ENCODE measurements at regions not wholly inside any gene's neighbourhood (a gene's known extent, or its start where the extent isn't known, plus 50 kb on each side); places are given as distances from the start of the nearest gene placed in this dataset.

- no peaks in the 10 kb centered on the region for H3K23me2 ChIP-seq (ENCODE audit: insufficient read length, low read depth, low read length, poor library complexity, severe bottlenecking)
- no peak overlapping the region for H3K18ac ChIP-seq (ENCODE audit: insufficient read length, low read depth, low read length)
- DNase-seq: no peak
- H2BK5ac ChIP-seq (ENCODE audit: insufficient read length, low read length): no peak overlapping the region
- no peaks in the 10 kb centered on the region for H3K36me3 Mint-ChIP-seq (ENCODE audit: insufficient read depth in 1 of 3, low read depth in 3 of 3)
- no peak overlapping the region for H2BK12ac ChIP-seq (ENCODE audit: insufficient read length, low read depth, low read length)
- no peak overlapping the region for H2BK120ac ChIP-seq (ENCODE audit: low read depth, low read length, poor library complexity, severe bottlenecking)
- H3K79me2 ChIP-seq (ENCODE audit: insufficient read depth, low read length): no peaks in the 10 kb centered on the region
- H3K9ac ChIP-seq (ENCODE audit: extremely low read depth, insufficient read length, low read length): no peak overlapping the region
- H2BK20ac ChIP-seq (ENCODE audit: low read depth, low read length, poor library complexity, severe bottlenecking): no peak overlapping the region
- no peak overlapping the region for H4K8ac ChIP-seq (replicated peaks; ENCODE audit: insufficient read length, low read depth, low read length)
- WGBS (ENCODE audit: extremely low coverage, insufficient read length, low lambda C conversion rate): no CpG with 5 or more reads among the region's 1 CpG
- no peaks in the 10 kb centered on the region for H3K27me3 Mint-ChIP-seq (ENCODE audit: low read depth)
- no peak overlapping the region for H4K5ac ChIP-seq (ENCODE audit: insufficient read length, low read depth, low read length)
- no peaks in the 10 kb centered on the region for H3K9me3 ChIP-seq (ENCODE audit: control insufficient read depth, low read depth, low read length)
- no peak overlapping the region for H3K23ac ChIP-seq (ENCODE audit: insufficient read length, low read depth, low read length)
- no peaks in the 10 kb centered on the region for H3K27me3 ChIP-seq (ENCODE audit: insufficient read depth, low read length)
- no peak overlapping the region for H3T11ph ChIP-seq (ENCODE audit: low read length)
- H3K4me3 Mint-ChIP-seq: no peak overlapping the region
- no peaks in the 10 kb centered on the region for H4K20me1 ChIP-seq (ENCODE audit: control insufficient read depth, insufficient read depth, insufficient read length)
- H3K9me3 Mint-ChIP-seq: no peaks in the 10 kb centered on the region
- H3K79me1 ChIP-seq (ENCODE audit: insufficient read depth, low read depth, low read length, poor library complexity, severe bottlenecking): no peaks in the 10 kb centered on the region
- no peak overlapping the region for H3K27ac Mint-ChIP-seq
- no peak overlapping the region for H3K4me2 ChIP-seq (ENCODE audit: insufficient read depth, insufficient read length, low read length)
- no peak overlapping the region for H3K27ac ChIP-seq (ENCODE audit: insufficient read length, low read depth, low read length)
- no peak overlapping the region for H3K14ac ChIP-seq (ENCODE audit: insufficient read depth, low read length)
- no peaks in the 10 kb centered on the region for H3K4me1 Mint-ChIP-seq
- TF ChIP-seq CTCF (conservative IDR thresholded peaks at IDR 0.05): no peak
- no peak overlapping the region for H2BK15ac ChIP-seq (ENCODE audit: low read depth, low read length)
- no peak overlapping the region for H2AFZ ChIP-seq (ENCODE audit: low read length)
- no peak overlapping the region for H3K4ac ChIP-seq (ENCODE audit: low read depth, low read length)
- H3K4me1 ChIP-seq (ENCODE audit: insufficient read depth, low read length): no peaks in the 10 kb centered on the region
- no peak overlapping the region for H3K56ac ChIP-seq (ENCODE audit: insufficient read length, low read depth, low read length)
- H2AK5ac ChIP-seq (ENCODE audit: insufficient read length, low read length): no peak overlapping the region
- no peak overlapping the region for H4K91ac ChIP-seq (ENCODE audit: insufficient read length, low read depth, low read length)
Measured at GRCh38 chr4:115720611-115721010, 607.2 kb upstream of the NDST4 start.
